ENCODE measurements at regions not wholly inside any gene's neighbourhood (a gene's known extent, or its start where the extent isn't known, plus 50 kb on each side); places are given as distances from the start of the nearest gene placed in this dataset.

- Histone ChIP-seq H3K36me3 (ENCODE audit: control insufficient read depth in 2 of 2, insufficient read depth in 1 of 2, low read length in 2 of 2) (no peaks in the 10 kb centered on the region), H3K4me3 (ENCODE audit: low read depth, low read length) (no peak overlapping the region), H3K4me1 (ENCODE audit: control insufficient read depth, insufficient read depth, low read length) (no peaks in the 10 kb centered on the region), H3K27ac (ENCODE audit: extremely low read depth, low read depth, low read length) (no peak overlapping the region), H3K9me3 (ENCODE audit: control insufficient read depth, insufficient read depth, low read depth, low read length) (no peaks in the 10 kb centered on the region)
- ChIA-PET POLR2A (no interaction called here), CTCF (no interaction called here)
- TF ChIP-seq ZNF280C (tag by site-specific recombination; IDR thresholded peaks at IDR 0.05), result no peak
- no peak for TF ChIP-seq YY2 (tag by site-specific recombination; IDR thresholded peaks at IDR 0.05)
- TF ChIP-seq ZNF624 (tag by site-specific recombination; IDR thresholded peaks at IDR 0.05), result no peak
- TF ChIP-seq PRDM1 (tag by site-specific recombination; IDR thresholded peaks at IDR 0.05), result no peak
- no peak for TF ChIP-seq ZNF433 (tag by site-specific recombination; IDR thresholded peaks at IDR 0.05; ENCODE audit: low read depth)
- TF ChIP-seq ZNF426 (tag by site-specific recombination; IDR thresholded peaks at IDR 0.05), result no peak
- TF ChIP-seq HOXC10 (CRISPR knock-in tag; IDR thresholded peaks at IDR 0.05), result no peak
- no peak for TF ChIP-seq ZSCAN18 (tag by site-specific recombination; IDR thresholded peaks at IDR 0.05)
- no peak for TF ChIP-seq ZNF621 (tag by site-specific recombination; IDR thresholded peaks at IDR 0.05)
- no peak for TF ChIP-seq ZNF239 (tag by site-specific recombination; IDR thresholded peaks at IDR 0.05)
- no peak for TF ChIP-seq ZNF600 (tag by site-specific recombination; IDR thresholded peaks at IDR 0.05)
- no peak for TF ChIP-seq ZNF473 (tag by site-specific recombination; IDR thresholded peaks at IDR 0.05)
- no peak for TF ChIP-seq GLIS2 (tag by site-specific recombination; IDR thresholded peaks at IDR 0.05)
Observed at GRCh38 chr2:35741556-35741955, 614.0 kb upstream of the CRIM1 start.

- ChIA-PET POLR2A (no interaction called here), CTCF (no interaction called here)
- TF ChIP-seq OSR2 (tag by site-specific recombination; IDR thresholded peaks at IDR 0.05), result no peak
- TF ChIP-seq ZSCAN16 (tag by site-specific recombination; IDR thresholded peaks at IDR 0.05), result no peak
- TF ChIP-seq HOXA7 (CRISPR knock-in tag; IDR thresholded peaks at IDR 0.05; ENCODE audit: borderline replicate concordance), result no peak
- TF ChIP-seq BCL6B (tag by site-specific recombination; IDR thresholded peaks at IDR 0.05), result no peak
- Histone ChIP-seq H3K27ac (ENCODE audit: extremely low read depth, low read depth, low read length) (no peak overlapping the region), H3K4me1 (ENCODE audit: control insufficient read depth, insufficient read depth, low read length) (no peaks in the 10 kb centered on the region), H3K4me3 (ENCODE audit: low read depth, low read length) (no peak overlapping the region), H3K36me3 (ENCODE audit: control insufficient read depth in 2 of 2, insufficient read depth in 1 of 2, low read length in 2 of 2) (no peaks in the 10 kb centered on the region), H3K9me3 (ENCODE audit: control insufficient read depth, insufficient read depth, low read depth, low read length) (no peaks in the 10 kb centered on the region)
Observed at GRCh38 chr2:35731674-35732073, 623.9 kb upstream of the CRIM1 start.

GRCh38 chr2:35714883-35715282 is 640.7 kb upstream of the CRIM1 start:
- POLR2A ChIA-PET, result no interaction called here
- Histone ChIP-seq H3K4me3 (ENCODE audit: low read depth, low read length) (no peak overlapping the region), H3K27ac (ENCODE audit: extremely low read depth, low read depth, low read length) (no peak overlapping the region), H3K4me1 (ENCODE audit: control insufficient read depth, insufficient read depth, low read length) (no peaks in the 10 kb centered on the region), H3K9me3 (ENCODE audit: control insufficient read depth, insufficient read depth, low read depth, low read length) (no peaks in the 10 kb centered on the region), H3K36me3 (ENCODE audit: control insufficient read depth in 2 of 2, insufficient read depth in 1 of 2, low read length in 2 of 2) (no peaks in the 10 kb centered on the region)
- CTCF ChIA-PET, result interaction anchor here (0.7 kb wide), 1 partner anchor 1071 kb away, joined by 3 read pairs; no protein-coding TSS in a partner anchor
- TF ChIP-seq ZBTB11 (tag by site-specific recombination; conservative IDR thresholded peaks at IDR 0.05; ENCODE audit: low read depth) (no peak), ZNF157 (tag by site-specific recombination; IDR thresholded peaks at IDR 0.05) (no peak), ZNF580 (tag by site-specific recombination; IDR thresholded peaks at IDR 0.05) (no peak), KLF9 (tag by site-specific recombination; IDR thresholded peaks at IDR 0.05; ENCODE audit: low read depth) (no peak), ZNF184 (tag by site-specific recombination; IDR thresholded peaks at IDR 0.05) (no peak)

Data from HEK293 (cell line).